Upper lobe of left lung (tissue), 6 donors: ENCODE measurements at regions not wholly inside any gene's neighbourhood (a gene's known extent, or its start where the extent isn't known, plus 50 kb on each side); places are given as distances from the start of the nearest gene placed in this dataset.

Experiments used
- ATAC-seq, 2 donors: fragments of 200-7000 bp; cut with Tn5 transposase; one replicate each; pipeline ENCODE4 v1.9.1; 2022; ENCODE audit warnings: mild to moderate bottlenecking in 2 of 2, moderate library complexity in 2 of 2; ENCODE audit not compliant: low FRiP score in 2 of 2
- DNase-seq, 2 donors: peaks; one replicate each; pipeline ENCODE4 v3.0.0-alpha.2; 2019 to 2020
- H3K27ac ChIP-seq, 4 donors: fragments of 200-600 bp; sonication (generic); one replicate each; pipeline ENCODE4 v1.5.1; 2016 to 2019
- H3K27me3 ChIP-seq, 4 donors: fragments of 200-600 bp; sonication (generic); one replicate each; pipeline ENCODE4 v1.5.1; 2017 to 2019
- H3K36me3 ChIP-seq, 4 donors: fragments of 200-600 bp; sonication (generic); one replicate each; pipeline ENCODE4 v1.5.1; 2016 to 2019
- H3K4me1 ChIP-seq, 4 donors: fragments of 200-600 bp; sonication (generic); one replicate each; pipeline ENCODE4 v1.5.1; 2018 to 2019
- H3K4me3 ChIP-seq, 4 donors: fragments of 200-600 bp; sonication (generic); one replicate each; pipeline ENCODE4 v1.5.1; 2017 to 2019; ENCODE audit warnings: mild to moderate bottlenecking in 2 of 4, moderate library complexity in 1 of 4
- H3K9me3 ChIP-seq, 4 donors: fragments of 200-600 bp; sonication (generic); one replicate each; pipeline ENCODE4 v1.5.1; 2018 to 2019
- CTCF ChIP-seq, 6 experiments: fragments of 450-650 bp in 4 of 6; fragments of 200-600 bp in 2 of 6; sonication (generic) in 2 of 6; IDR thresholded peaks; one replicate each; pipeline ENCODE4 v1.5.1; 2016 to 2019; ENCODE audit warnings: antibody characterized with exemption in 6 of 6
- EP300 ChIP-seq, 4 donors: sonication (generic); formaldehyde crosslinking; IDR thresholded peaks; one replicate each; pipeline ENCODE4 v1.5.1; 2017; ENCODE audit warnings: antibody characterized with exemption in 4 of 4, control low read depth in 2 of 4
- POLR2A ChIP-seq, 4 donors: fragments of 450-650 bp; IDR thresholded peaks; one replicate each; pipeline ENCODE4 v1.5.1; 2016 to 2017; ENCODE audit warnings: antibody characterized with exemption in 4 of 4, mild to moderate bottlenecking in 2 of 4
- POLR2AphosphoS5 ChIP-seq, 2 donors: sonication (generic); formaldehyde crosslinking; IDR thresholded peaks; one replicate each; pipeline ENCODE4 v1.5.1; 2017; ENCODE audit warnings: antibody characterized with exemption in 2 of 2
- WGBS, 2 donors: methylation state at CpG; one replicate each; pipeline ENCODE4 v1.1.5; 2017 to 2018; 5-methylcytosine and 5-hydroxymethylcytosine counted together
- donor health status: DM: no; HTN: no; CAD: no; lungs with moderate emphysema.
- donor health status: DM: no; HTN: yes; CAD: no; lungs with severe emphysema.

- Histone ChIP-seq H3K27ac (no peak overlapping the region), H3K4me1 (no peaks in the 10 kb centered on the region), H3K4me3 (no peak overlapping the region), H3K9me3 (peaks cover 0 to 15% (median 3%) of the 10 kb centered on the region in 4 donors), H3K36me3 (peaks cover 0 to 8% (median 4%) of the 10 kb centered on the region in 4 donors), H3K27me3 (no peaks in the 10 kb centered on the region)
- 87 to 96% methylated on average over 2 of the region's 2 CpGs for WGBS, 2 donors
- no peak for TF ChIP-seq EP300 (IDR thresholded peaks at IDR 0.05)
- TF ChIP-seq CTCF (IDR thresholded peaks at IDR 0.05), result no peak
- no peak for TF ChIP-seq POLR2A (IDR thresholded peaks at IDR 0.05)
- TF ChIP-seq POLR2AphosphoS5 (IDR thresholded peaks at IDR 0.05), result no peak
- DNase-seq (no peak), ATAC-seq (no peak)
Observed at GRCh38 chr7:112908086-112908485, 117.9 kb upstream of the TMEM168 start.

GRCh38 chr7:112907658-112908057 is 117.5 kb upstream of the TMEM168 start:
- TF ChIP-seq POLR2A (IDR thresholded peaks at IDR 0.05) (no peak), EP300 (IDR thresholded peaks at IDR 0.05) (no peak), POLR2AphosphoS5 (IDR thresholded peaks at IDR 0.05) (no peak), CTCF (IDR thresholded peaks at IDR 0.05) (no peak)
- H3K27ac ChIP-seq, result no peak overlapping the region
- peaks cover 0 to 15% (median 3%) of the 10 kb centered on the region in 4 donors for H3K9me3 ChIP-seq
- H3K4me1 ChIP-seq, result no peaks in the 10 kb centered on the region
- no peak overlapping the region for H3K4me3 ChIP-seq
- no peaks in the 10 kb centered on the region for H3K27me3 ChIP-seq
- WGBS, 2 donors, result 97 to 98% methylated on average over 1 of the region's 1 CpG
- no peak for DNase-seq
- no peak for ATAC-seq
- H3K36me3 ChIP-seq, result peaks cover 0 to 8% (median 2%) of the 10 kb centered on the region in 4 donors

GRCh38 chr7:112905950-112906349 is 115.8 kb upstream of the TMEM168 start:
- no peaks in the 10 kb centered on the region for H3K4me1 ChIP-seq
- H3K27ac ChIP-seq, result no peak overlapping the region
- TF ChIP-seq POLR2AphosphoS5 (IDR thresholded peaks at IDR 0.05) (no peak), EP300 (IDR thresholded peaks at IDR 0.05) (no peak), CTCF (IDR thresholded peaks at IDR 0.05) (no peak), POLR2A (IDR thresholded peaks at IDR 0.05) (no peak)
- peaks cover 0 to 15% (median 3%) of the 10 kb centered on the region in 4 donors for H3K9me3 ChIP-seq
- no peaks in the 10 kb centered on the region for H3K27me3 ChIP-seq
- no peak overlapping the region for H3K4me3 ChIP-seq
- no peak for DNase-seq
- ATAC-seq, result no peak
- peaks cover 0 to 4% (median under 1%) of the 10 kb centered on the region in 4 donors for H3K36me3 ChIP-seq

GRCh38 chr7:112905413-112905812 is 115.2 kb upstream of the TMEM168 start:
- DNase-seq, result no peak
- no peak overlapping the region for H3K4me3 ChIP-seq
- no peak for ATAC-seq

More at GRCh38 chr7:112905413-112905812, 115.2 kb upstream of the TMEM168 start:
- Histone ChIP-seq H3K4me1 (no peaks in the 10 kb centered on the region), H3K27ac (no peak overlapping the region), H3K27me3 (no peaks in the 10 kb centered on the region), H3K36me3 (no peaks in the 10 kb centered on the region), H3K9me3 (peaks cover 0 to 15% (median 3%) of the 10 kb centered on the region in 4 donors)
- TF ChIP-seq EP300 (IDR thresholded peaks at IDR 0.05) (no peak), POLR2A (IDR thresholded peaks at IDR 0.05) (no peak), CTCF (IDR thresholded peaks at IDR 0.05) (no peak), POLR2AphosphoS5 (IDR thresholded peaks at IDR 0.05) (no peak)
